GM12873 (cell line): ENCODE measurements at regions not wholly inside any gene's neighbourhood (a gene's known extent, or its start where the extent isn't known, plus 50 kb on each side); places are given as distances from the start of the nearest gene placed in this dataset.

Source experiments
- TF ChIP-seq, protein P1 (sequence below): IDR thresholded peaks from 2 replicates; pipeline ENCODE4 v1.5.1; 2012; ENCODE audit warnings: low read depth, mild to moderate bottlenecking, moderate library complexity, low read length, control low read depth; ENCODE audit not compliant: insufficient read depth; ENCODE audit errors: missing control alignments

DNA sequence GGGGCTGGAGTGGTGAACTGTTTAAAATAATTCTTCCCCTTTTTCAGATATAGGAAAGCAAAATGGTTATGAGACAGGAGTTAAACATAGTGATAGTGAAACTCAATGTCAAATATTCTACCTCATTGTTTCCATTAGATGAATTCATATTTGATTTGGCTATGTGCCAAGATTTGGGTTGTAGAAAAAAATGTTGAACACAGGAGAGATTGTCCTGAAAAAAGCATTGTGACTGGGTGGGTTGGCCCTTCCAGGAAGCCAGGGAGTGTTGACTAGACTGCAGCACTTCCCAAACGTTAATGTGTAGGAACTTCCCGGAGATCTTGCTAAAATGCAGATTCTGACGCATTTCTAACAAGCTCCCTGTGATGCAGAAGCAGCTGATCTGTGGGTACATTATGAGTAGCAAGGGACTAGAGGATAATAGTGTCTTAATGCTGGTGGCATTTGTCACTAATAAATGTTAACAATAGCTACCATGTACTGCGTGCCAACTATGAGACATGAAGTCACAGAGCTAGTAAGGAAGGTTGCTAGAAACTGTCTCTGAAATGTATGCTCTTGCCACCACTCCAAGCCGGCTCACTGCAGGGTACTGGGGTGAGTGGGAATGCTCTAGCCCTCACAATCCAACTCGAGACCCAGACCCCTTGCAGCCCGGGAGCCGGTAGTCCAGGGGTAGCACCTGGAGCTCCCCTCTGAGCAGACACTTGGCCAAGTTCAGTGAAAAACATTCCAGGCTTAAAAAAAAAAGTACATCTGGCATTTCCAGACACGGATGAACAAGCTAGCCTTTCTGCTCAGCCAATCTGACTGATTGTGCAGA, 120.6 kb downstream of the CD47 start:
- TF ChIP-seq, protein P1, sequence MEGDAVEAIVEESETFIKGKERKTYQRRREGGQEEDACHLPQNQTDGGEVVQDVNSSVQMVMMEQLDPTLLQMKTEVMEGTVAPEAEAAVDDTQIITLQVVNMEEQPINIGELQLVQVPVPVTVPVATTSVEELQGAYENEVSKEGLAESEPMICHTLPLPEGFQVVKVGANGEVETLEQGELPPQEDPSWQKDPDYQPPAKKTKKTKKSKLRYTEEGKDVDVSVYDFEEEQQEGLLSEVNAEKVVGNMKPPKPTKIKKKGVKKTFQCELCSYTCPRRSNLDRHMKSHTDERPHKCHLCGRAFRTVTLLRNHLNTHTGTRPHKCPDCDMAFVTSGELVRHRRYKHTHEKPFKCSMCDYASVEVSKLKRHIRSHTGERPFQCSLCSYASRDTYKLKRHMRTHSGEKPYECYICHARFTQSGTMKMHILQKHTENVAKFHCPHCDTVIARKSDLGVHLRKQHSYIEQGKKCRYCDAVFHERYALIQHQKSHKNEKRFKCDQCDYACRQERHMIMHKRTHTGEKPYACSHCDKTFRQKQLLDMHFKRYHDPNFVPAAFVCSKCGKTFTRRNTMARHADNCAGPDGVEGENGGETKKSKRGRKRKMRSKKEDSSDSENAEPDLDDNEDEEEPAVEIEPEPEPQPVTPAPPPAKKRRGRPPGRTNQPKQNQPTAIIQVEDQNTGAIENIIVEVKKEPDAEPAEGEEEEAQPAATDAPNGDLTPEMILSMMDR = no peak

DNA sequence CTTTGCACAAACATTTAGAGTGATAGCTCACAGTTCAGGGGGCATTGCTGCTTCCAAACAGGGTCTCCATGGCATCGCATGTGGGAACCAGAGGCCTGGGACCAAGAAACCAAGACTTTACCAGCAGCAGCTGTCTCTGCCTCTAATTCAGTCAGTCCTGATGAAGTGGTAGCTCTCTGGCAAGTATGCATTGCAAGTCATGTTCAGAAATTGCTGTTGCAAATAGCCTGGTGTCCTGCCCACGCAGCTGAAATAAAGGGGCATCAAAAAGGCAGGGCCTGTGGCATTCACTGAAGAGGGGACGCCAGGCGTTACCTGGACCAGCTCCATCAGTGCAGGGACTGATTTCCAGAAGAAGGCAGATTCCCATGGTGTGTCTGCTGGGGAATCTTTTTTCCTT, 121.3 kb downstream of the CD47 start:
- TF ChIP-seq, protein P1 = no peak

DNA sequence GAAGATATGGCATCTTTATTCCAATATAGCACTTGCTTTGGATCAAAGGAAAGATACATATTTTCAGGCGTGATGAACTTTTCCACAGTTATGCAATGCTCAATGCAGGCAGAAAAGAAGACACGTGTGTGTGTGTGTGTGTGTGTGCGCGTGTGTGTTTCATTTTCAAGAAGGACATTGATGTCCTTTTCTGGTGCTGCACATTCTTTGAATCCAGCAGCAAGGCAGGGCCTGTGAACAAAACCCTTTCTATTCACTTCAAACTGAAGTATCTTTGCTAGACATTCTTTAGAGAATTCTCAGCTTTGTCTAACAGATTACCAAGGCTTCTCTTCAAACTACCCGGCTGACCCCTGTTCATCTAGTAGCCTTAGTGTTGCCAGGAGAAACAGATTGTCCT, 124.6 kb downstream of the CD47 start:
- TF ChIP-seq, protein P1 = no peak

DNA sequence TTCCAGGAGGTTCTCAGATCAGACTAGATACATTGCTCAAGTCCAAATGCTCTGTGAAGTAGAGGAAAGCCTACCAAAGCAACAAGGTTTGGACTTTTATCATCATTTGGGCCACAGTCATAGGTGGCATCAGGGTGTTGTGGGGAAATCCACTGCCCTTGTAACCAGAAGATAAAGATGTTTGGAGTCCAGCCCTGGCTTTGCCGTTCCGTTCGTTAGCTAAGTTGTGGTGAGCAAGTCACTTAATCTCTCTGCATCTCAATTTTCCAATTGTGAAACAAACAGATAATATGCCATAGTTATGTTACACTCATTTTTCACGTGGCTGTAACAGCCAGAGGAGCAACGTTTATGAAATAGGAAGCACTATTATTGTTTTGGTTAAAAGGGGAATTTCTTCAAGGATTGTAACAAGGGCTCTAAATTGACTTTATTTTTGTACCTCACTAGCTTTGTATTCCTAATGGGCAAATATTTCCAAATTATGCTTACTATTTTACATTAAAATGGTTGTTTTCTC, 125.6 kb downstream of the CD47 start:
- TF ChIP-seq, protein P1 = no peak

GRCh38 chr3:107963581-107963980, 127.2 kb downstream of the CD47 start:
- TF ChIP-seq, protein P1 = no peak

DNA sequence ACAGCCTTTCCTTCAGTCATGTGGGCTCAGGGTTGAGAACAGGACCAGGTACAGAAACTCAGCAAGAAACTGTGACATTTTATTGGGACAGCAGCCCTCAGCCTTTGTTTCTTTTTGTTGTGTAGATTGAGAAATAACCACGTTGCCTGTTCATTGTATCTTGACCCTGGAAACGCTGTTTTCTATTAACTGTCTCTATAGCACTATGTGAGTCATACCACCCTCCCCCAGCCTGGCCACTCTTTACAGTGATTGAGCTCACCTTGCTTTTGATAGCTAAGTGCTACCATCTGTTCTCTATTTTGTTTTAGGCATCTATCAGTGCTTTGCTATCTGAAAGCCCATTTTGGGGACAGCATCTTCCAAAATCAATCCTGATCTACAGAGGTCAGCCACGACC, 127.9 kb downstream of the CD47 start:
- TF ChIP-seq, protein P1 = no peak

DNA sequence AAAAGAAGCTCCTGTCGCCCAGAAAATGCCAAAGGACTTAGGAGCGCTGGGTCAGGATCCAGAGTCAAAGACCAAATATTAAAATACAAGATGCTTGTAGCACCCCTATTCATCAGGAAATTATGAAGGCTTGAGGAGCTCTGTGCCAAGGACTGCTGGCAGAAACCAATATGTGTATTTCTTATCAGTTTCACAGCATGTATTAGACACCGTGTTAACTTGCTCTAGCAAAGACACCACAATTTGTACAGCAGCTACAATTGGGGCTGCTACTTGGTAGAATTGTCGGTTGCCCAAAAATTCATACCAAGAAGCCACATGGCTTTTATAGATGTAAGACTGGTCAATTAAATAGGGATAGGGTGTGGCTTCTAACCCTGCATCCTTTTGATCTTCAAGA, 128.8 kb downstream of the CD47 start:
- TF ChIP-seq, protein P1 = no peak
